HG03558 (cell line): ENCODE measurements at regions not wholly inside any gene's neighbourhood (a gene's known extent, or its start where the extent isn't known, plus 50 kb on each side); places are given as distances from the start of the nearest gene placed in this dataset.
"Not testable (repeated sequence)": the region's sequence is repeated elsewhere in the genome, so short reads cannot be mapped to it uniquely, and the experiment has no call there.

Source experiments
- ATAC-seq: cut with Tn5 transposase; IDR thresholded peaks from one replicate; pipeline ENCODE4 v1.9.1; 2021; ENCODE audit warnings: moderate number of reproducible peaks; ENCODE audit not compliant: unreplicated experiment; ENCODE audit errors: extremely low read depth

DNA sequence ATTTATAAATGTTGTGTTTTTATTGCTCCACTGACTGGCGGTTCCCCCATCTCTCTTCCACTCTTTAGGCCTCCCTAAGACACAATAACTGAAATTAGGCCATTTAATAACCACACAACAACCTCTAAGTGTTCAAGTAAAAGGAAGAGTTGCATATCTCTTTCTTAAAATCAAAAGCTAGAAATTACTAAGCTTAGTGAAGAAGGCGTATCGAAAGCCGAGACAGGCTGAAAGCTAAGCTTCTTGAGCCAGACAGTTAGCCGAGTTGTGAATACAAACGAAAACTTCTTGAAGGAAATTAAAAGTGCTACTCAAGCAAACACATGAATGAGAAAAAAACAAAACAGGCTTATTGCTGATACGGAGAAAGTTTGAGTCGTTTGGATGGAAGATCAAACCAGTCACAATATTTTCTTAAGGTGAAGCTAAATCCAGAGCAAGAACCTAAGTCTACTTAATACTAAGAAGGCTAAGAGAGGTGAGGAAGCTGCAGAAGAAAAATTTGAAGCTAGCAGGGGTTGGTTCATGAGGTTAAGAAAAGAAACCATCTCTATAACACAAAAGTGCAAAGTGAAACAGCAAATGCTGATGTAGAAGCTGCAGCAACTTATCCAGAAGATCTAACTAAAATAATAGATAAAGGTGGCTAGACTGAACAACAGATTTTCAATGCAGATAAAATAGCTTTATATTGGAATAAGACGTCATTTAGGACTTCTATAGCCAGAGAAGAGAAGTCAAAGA is 194.0 kb upstream of the TTC29 start:
- no peak for ATAC-seq

DNA sequence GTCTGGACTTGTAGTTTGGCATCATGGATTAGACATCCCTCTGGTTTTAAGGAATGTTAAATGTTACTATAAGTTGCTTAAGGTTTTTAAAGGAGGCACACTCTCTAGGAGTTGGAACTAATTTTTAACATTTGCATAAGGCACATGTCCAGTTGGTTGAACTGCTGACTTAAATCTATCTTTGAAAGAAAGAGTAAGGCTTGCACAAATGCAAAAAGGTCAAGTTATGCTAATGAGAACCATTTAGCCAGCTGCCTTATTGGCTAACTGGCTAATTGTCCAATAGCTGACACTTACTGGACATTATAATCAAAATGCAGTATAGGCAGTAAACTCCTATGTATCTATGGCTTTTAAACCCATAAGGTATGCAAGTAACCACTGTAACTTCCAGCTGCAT is 206.1 kb upstream of the TTC29 start:
- no peak for ATAC-seq

DNA sequence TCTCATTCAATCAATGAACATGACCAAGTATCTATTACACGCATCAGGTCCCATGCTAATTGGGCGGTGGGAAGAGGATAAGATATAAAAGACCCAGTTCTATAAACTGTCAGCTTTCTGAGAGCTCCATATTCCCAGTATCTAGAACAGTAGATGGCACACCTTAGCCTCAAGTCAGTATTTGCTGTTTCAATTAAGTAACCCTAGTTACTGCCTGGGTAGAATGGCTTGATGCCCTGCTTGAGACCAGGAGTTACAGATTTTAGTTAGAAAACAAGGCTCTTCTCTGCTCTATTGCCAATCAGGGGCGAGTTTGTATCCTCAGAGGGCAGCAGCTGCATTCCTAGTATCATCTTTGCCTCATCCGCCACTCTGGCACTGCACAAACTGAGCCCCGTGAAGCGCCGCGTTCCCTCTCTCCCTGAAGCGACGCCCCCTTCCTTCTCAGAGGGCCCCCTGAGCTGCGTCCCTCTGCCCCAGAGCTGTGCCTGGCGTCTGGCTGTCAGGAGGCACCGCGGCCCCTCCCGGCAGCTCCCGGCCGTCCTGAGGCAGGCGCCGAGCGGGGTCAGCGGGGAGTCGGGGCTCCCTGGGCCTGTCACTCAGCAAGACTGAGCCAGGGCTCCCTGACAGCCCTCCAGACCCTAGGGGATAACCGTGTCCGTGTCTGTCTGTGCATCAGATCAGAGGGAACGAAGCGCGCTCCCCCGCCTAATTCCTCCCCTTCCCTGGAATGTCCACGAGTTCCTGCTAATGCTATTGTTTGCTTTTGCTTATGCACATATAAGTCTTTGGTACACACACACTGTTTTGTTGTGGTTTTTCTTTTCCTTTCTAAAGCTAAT is 212.4 kb upstream of the TTC29 start:
- ATAC-seq, result no peak

DNA sequence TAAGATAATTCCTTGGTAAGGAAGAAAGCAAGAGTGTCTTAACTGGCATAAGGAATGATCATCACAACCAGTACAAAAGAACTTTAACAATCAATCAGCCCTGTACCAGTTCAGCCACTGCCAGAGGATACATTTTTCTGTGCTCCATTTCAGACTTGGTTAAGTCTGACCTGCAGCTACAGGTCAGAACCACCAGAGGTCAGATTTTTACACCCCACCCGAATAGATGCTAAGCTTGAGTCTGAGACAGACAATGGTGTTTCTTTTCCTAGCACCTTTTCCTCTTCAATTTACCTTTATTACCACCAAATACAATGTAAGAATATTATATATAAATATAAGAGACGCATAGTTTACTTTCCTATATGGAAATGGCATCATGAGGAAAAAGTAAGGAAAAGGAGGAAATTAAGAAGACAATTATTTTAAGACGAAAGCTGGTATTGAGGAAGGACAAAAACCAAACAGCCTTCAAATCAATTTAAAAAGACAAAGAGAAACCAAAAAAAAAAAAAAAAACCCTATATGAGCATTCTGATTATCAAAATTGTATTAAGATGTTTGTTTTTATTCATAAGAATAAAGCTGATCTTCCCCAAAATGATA is 215.3 kb upstream of the TTC29 start:
- peak; percentile 93 for ATAC-seq

DNA sequence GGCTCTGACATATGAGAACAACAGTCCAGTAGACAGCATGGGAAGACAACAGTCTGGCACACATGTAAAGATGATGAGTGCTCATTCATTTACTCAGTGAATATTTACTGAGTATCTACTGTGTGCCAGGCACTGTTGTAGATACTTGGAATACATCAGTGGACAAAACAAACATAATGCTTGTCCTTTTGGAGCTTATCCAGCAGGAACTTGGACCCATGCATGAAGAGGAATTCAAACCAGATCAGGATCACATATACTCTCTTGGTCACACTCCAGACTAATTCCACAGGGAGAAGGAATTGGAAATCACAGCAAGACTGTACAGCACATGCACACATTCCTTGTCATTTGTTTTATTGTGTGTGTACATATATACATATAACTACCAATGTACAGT is 217.6 kb upstream of the TTC29 start:
- no peak for ATAC-seq

DNA sequence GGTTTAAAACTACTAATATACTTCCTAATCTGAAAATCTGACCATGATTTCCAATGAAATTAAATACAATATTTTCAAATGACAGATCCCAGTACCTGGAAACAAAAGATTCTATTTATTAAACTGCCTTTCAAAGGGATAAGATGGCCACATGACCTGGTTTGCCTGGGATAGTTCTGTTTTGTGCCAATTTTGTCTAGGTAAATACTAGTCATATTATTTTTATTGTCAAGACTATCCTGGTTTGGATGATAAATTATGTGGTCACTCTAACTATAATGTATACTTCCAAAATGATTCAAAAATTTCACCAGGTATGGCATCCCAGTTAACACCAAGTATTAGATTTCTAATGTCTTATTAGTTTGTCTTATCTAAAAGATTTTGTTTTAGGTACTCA is 222.5 kb upstream of the TTC29 start:
- ATAC-seq, result not testable (repeated sequence)

DNA sequence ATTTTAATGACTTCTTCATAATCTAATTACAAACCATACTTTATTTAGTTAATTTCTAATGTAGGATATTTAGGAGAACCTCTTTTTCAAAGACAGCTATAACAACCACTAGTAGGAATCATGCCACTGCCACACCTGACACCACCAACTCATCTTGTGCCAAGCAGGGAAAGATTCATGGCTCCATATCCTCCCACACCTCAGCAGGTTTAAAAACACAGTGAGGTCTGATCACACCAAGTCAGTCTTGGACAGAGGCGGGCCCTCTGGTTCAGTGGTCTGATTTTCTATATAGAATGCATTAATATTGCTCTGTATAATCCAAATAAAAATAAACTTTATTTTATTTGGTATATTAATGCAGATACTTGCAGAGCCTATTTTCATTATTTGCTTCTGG is 227.7 kb upstream of the TTC29 start:
- ATAC-seq, result no peak

DNA sequence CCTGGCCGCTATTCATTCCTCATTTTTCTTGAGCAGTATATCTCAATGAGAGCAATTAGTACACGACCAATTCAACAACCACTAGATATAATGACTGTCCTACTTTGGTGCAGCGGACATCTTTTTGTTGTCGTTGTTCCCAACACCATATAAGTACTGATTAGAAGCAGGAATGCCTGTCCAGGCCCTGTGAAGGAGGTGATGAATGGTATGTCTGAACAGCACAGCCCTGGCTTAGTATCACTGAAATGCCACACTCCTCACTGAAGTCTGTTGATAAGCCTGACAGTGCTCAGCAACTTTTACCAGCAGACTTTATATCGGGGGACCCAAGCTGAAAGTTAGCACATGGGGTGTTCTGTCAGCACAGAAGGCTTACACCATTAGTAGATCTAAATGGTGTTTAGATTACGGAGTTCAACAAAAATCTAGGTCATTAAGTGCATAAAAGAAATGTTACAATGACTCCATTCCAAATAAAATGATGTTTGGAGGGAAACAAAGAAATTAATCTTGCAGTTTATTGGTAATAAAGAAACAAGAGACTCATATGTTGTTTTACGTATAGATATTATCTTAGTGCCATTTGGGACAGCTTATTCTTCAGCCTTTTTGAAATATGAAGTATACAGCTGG is 228.3 kb upstream of the TTC29 start:
- ATAC-seq, result no peak

DNA sequence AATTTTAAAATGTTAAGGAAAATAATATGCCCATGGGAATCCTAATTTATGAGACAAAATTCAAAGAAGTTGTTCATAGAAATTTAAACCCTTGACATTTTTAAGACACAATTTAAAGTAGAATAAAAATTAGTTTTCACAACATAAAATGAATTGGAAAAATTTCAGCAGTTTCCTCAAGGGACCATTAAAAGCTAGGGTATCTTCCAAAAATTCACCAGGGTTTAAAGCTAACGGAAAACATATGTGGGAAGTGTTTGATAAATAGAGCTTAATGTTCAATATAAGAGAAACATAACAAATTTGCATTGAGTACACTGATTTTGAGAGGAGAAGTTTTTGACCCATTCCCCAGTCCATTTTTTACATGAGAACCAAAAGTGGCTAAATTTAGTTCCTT is 228.9 kb upstream of the TTC29 start:
- ATAC-seq, result no peak

DNA sequence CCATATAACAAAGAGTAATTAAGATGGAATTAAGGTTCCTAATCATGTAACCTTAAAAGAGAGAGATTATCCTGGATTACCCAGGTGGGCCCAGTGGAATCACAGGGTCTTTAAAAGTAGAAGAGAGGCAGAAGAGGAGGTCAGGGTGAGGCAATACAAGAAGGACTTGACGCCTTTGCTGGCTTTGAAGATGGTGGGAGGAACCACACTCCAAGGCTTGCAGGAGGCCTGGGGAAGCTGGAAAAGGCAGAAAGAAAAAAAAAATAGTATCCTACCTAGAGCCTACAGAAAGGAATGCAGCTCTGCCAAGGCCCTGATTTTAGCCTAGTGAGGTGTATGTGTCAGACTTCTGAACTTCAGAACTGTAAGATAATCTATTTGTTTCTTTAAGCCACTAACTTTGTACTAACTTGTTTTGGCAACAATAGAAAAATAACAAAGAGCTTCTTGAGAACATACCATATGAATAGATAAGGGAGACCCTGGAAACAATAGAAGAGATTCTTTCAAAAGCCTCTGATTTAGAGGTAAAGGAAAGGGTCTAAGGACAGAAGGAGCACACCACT is 229.9 kb upstream of the TTC29 start:
- ATAC-seq, result no peak

DNA sequence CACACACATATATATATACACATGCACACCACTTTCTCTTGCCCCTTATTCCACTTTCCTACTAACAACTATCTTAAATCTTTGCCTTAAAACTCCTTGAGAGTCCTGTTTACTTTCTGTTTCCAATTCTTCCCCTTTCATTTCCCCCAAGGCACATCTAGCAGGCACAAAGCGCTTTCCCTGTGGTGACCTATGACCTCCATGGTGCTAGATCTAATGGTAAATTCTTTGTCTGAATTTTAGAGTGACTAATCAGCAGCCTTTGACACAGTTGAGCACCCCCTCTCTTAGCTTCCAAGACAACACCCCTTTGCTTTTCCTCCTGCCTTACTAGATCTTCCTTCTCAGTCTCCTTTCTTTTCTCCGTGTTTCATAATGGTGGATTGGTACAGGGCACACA is 236.4 kb upstream of the TTC29 start:
- ATAC-seq, result no peak

DNA sequence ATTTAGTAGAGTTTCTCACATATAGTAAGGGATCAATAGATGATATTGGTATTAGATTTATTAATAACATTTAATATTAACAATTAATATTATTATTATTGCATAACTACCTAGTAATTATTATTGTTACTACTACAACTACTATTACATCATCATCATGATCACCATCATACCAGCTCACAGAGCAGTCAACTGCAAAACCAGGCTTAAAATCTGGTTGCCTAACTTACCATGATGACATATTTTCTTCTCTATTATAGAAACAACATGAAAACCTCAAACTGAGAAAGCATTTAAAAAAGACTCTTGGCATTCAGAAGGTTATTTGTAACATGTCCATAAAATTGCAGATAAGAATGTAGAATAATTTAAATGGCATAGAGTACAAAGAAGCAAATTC is 247.0 kb upstream of the TTC29 start:
- no peak for ATAC-seq

DNA sequence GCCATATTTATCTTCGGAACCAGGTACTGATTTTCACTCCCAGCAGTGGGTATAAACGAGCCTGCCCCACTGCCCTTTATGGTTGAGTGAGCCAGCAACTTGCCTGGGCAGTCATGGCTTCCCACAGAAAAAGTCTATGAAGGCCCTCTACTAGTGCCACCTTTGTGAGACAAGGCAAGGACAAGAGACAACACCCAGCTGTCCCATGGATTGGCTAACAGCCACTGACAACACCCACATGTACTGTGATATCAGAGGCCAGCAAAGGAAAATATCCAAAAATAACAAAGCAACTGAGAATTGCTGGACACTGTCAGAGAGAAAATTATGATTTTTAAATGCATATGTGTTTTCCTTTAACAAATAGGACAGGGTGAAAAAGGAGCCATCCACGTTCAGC is 248.4 kb upstream of the TTC29 start:
- no peak for ATAC-seq

DNA sequence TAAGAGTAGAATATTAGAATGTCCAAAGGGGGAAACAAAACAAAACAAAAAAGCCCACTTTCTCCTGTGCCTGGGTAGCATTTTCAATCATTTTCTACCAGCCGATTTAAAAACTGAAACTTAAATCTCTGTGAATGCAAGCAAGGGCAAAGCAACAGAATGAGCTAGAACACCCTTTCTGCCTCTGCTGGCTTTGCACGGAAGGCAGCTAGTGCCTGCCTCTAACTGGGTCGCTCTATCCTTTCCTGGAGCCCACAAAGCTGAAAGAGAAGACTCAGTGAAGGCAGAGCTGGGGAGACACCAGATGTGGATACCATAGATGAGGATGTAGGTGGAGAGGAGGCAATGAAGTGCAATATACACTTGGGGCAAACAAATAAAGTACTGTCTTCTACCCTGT is 248.9 kb upstream of the TTC29 start:
- no peak for ATAC-seq

DNA sequence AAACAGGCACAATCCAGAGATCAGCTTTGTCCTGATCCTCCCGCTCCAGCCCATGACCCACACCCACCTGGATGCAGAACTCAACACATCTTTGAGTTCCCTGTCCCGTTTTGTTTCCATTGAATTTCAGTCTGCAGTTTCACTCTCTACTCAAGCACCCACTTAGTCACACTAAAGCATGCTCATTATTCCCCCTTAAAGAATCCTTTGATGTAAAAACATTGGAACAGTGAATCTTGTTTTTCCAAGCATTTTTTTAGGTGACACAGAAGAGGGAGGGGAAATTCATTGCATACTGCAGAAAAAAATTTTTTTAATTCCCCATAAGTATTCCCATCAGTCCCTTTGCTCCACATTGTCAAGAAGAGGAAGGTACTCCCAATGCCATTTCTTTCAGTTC is 249.7 kb upstream of the TTC29 start:
- no peak for ATAC-seq

DNA sequence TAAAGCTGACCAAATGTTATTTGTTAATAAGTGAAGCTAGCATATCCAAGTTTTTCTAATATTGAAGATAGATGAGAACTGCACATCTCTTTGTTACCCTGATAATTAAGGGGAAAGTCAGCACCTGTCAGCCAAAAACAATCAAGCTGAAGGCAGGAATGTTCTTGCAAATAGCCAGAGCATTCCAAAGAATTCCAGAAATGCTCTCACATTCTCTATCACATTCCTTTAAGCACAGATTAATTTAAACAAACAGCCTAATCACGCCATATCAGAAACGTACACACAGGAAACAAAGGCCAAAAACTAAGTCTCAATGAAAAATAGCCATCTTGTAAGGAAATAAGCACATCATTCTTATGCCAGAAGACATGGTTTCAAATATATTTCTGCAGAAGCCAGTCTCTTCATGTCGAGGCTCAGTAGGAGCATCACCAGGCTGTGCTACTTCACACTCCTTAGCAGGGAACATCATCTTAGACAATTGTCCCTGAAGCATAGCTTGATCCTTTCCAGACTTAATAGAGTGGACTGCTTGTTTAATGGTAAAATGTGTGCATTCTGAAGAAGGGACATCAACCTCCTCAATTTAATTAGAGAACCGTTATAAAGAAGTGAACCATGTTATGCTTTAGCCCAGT is 252.9 kb upstream of the TTC29 start:
- ATAC-seq, result no peak

DNA sequence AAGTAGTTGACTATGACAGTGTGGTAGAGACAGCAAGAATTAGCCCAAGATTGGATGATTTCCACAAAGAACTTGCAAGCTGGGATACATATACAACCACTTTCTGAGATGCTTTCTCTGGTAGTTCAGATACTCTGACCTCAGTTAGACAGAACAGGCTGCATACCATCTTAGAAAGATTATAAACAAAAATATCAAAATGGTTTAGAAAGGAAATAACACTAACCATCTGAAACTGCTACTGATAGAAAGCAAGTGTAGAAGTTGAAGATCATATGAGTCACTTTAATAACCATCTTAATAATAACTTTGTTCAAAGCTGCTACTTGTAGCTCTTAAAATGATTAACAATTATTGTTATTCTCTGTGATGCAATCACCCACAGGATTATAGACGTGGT is 255.4 kb upstream of the TTC29 start:
- no peak for ATAC-seq

DNA sequence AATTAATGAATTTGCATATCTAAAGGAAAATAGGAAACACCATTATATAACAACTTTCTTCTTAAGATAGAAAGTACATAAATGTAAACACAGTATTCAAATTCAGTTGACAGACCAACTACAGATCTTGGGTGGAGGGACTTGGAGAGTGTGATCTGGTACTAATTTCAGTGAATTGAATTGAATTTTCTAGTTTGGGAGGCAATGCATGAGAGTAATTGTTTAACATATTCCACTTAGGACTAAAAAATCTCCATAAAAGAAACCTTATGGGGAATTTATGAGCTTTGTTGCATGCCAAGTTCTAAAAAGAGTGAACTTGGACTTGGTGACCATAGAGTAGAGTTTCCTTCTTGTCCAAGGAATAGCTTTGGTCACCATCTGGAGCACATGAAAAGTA is 261.1 kb upstream of the TTC29 start:
- no peak for ATAC-seq

DNA sequence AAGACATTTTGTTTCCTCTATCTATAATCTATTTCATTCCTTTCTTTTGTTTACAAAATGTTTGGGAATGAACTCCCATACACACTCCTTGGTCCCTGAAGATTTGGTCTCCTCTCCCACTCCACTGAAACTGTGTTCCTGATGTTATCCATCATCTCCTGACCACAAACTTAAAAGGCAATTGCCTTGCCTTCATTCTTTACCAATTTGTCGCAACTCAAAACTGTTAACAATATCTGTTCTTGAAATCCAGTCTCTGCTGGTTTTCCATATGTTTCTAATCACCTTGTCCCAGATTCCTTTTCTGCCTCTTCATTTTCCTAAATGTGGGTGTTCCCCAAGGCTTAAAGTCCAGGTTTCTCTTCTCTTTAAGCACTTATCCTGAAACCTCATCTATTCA is 262.2 kb upstream of the TTC29 start:
- ATAC-seq, result no peak

DNA sequence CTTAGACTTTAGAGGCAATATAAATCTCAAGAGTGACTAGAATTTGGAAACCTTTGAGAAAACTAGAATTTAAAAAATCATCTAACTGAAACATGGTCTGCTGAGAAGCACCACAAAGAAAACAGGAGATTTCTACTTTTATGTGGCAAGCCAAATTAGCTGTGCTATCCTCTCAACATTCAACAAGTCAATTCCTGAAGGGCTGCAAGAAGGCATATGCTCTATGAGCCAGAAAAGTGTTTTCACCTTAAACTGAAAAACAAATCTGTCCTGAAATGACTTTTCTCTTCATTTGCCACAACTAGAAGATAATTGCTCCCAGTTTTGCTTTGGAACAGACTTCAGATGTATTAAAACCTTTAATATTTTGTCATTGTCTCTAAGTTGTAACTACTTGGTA is 263.2 kb upstream of the EDNRA start:
- no peak for ATAC-seq
